ENCODE measurements at regions not wholly inside any gene's neighbourhood (a gene's known extent, or its start where the extent isn't known, plus 50 kb on each side); places are given as distances from the start of the nearest gene placed in this dataset.
A peak's percentile ranks its signal among the peaks of the same experiment; 100 is the strongest.

GRCh38 chr1:105100102-105100501, 1350.4 kb downstream of the AMY1C start:
- Histone ChIP-seq H3K4me3 (no peak overlapping the region), H3F3A (ENCODE audit: insufficient read depth, low read depth) (no peaks in the 10 kb centered on the region), H4K20me1 (ENCODE audit: insufficient read depth) (no peaks in the 10 kb centered on the region), H3K9me2 (ENCODE audit: insufficient read depth) (0 out of 2 replicates have a peak, but pooled peaks cover 5% of the 10 kb centered on the region), H2AFZ (peak overlapping the region; percentile 34; the same call in 1 of the 2 replicates), H3K9me3 (ENCODE audit: insufficient read depth, low read depth) (0 out of 2 replicates have a peak, but pooled peaks cover 4% of the 10 kb centered on the region), H3K79me2 (ENCODE audit: low read depth) (no peaks in the 10 kb centered on the region), H3K4me1 (replicated peaks; ENCODE audit: insufficient read depth) (no peaks in the 10 kb centered on the region), H3K27me3 (ENCODE audit: insufficient read depth, low read depth) (no peaks in the 10 kb centered on the region), H3K27ac (no peak overlapping the region), H3K4me2 (no peak overlapping the region), H3K36me3 (ENCODE audit: low read depth) (no peaks in the 10 kb centered on the region)
- ChIA-PET POLR2A (ENCODE audit: unreplicated experiment) (no interaction called here), CTCF (no interaction called here)
- intact Hi-C loops (cut with micrococcal nuclease; ENCODE audit: unreplicated experiment): no loop called here
- DNase-seq: no peak
- no TSS peak for BruUV-seq (replicated peaks)
- TF ChIP-seq CTCF (conservative IDR thresholded peaks at IDR 0.05): no peak
- TF ChIP-seq EZH2 (IDR thresholded peaks at IDR 0.05; ENCODE audit: low read depth): no peak

- ChIA-PET POLR2A (ENCODE audit: unreplicated experiment) (no interaction called here), CTCF (no interaction called here)
- Histone ChIP-seq H2AFZ (no peak overlapping the region), H3K9me2 (ENCODE audit: insufficient read depth) (0 out of 2 replicates have a peak, but pooled peaks cover 5% of the 10 kb centered on the region), H3F3A (ENCODE audit: insufficient read depth, low read depth) (no peaks in the 10 kb centered on the region), H3K27me3 (ENCODE audit: insufficient read depth, low read depth) (no peaks in the 10 kb centered on the region), H3K4me2 (no peak overlapping the region), H3K9me3 (ENCODE audit: insufficient read depth, low read depth) (0 out of 2 replicates have a peak, but pooled peaks cover 4% of the 10 kb centered on the region), H3K79me2 (ENCODE audit: low read depth) (no peaks in the 10 kb centered on the region), H3K4me1 (replicated peaks; ENCODE audit: insufficient read depth) (no peaks in the 10 kb centered on the region), H4K20me1 (ENCODE audit: insufficient read depth) (no peaks in the 10 kb centered on the region), H3K27ac (no peak overlapping the region), H3K36me3 (ENCODE audit: low read depth) (no peaks in the 10 kb centered on the region), H3K4me3 (no peak overlapping the region)
- BruUV-seq (replicated peaks): no TSS peak
- TF ChIP-seq EZH2 (IDR thresholded peaks at IDR 0.05; ENCODE audit: low read depth): no peak
- no peak for TF ChIP-seq CTCF (conservative IDR thresholded peaks at IDR 0.05)
- DNase-seq: no peak
- intact Hi-C loops (cut with micrococcal nuclease; ENCODE audit: unreplicated experiment): no loop called here
Observed at GRCh38 chr1:105101261-105101660, 1351.6 kb downstream of the AMY1C start.

GRCh38 chr1:105102371-105102770, 1352.7 kb downstream of the AMY1C start:
- no peaks in the 10 kb centered on the region for H4K20me1 ChIP-seq (ENCODE audit: insufficient read depth)
- no peak for TF ChIP-seq EZH2 (IDR thresholded peaks at IDR 0.05; ENCODE audit: low read depth)
- no peak for TF ChIP-seq CTCF (conservative IDR thresholded peaks at IDR 0.05)
- ChIA-PET CTCF (no interaction called here), POLR2A (ENCODE audit: unreplicated experiment) (no interaction called here)
- no TSS peak for BruUV-seq (replicated peaks)
- H3K4me1 ChIP-seq (replicated peaks; ENCODE audit: insufficient read depth): no peaks in the 10 kb centered on the region
- H3K4me3 ChIP-seq: no peak overlapping the region
- H3K27ac ChIP-seq: no peak overlapping the region
- no peaks in the 10 kb centered on the region for H3K27me3 ChIP-seq (ENCODE audit: insufficient read depth, low read depth)
- 0 out of 2 replicates have a peak, but pooled peaks cover 5% of the 10 kb centered on the region for H3K9me2 ChIP-seq (ENCODE audit: insufficient read depth)
- no peaks in the 10 kb centered on the region for H3K36me3 ChIP-seq (ENCODE audit: low read depth)
- DNase-seq: no peak
- no peak overlapping the region for H2AFZ ChIP-seq
- H3F3A ChIP-seq (ENCODE audit: insufficient read depth, low read depth): no peaks in the 10 kb centered on the region
- H3K79me2 ChIP-seq (ENCODE audit: low read depth): no peaks in the 10 kb centered on the region
- intact Hi-C loops (cut with micrococcal nuclease; ENCODE audit: unreplicated experiment): no loop called here
- H3K4me2 ChIP-seq: no peak overlapping the region
- 0 out of 2 replicates have a peak, but pooled peaks cover 4% of the 10 kb centered on the region for H3K9me3 ChIP-seq (ENCODE audit: insufficient read depth, low read depth)

All from PC-9 (cell line).